ENCODE measurements at regions not wholly inside any gene's neighbourhood (a gene's known extent, or its start where the extent isn't known, plus 50 kb on each side); places are given as distances from the start of the nearest gene placed in this dataset.

- Mint-ChIP-seq H3K4me1 (peaks cover 10 to 36% of the 10 kb centered on the region in 2 donors), H3K27ac (peak overlapping the region; percentile 7 to 82 (median 72)), H3K27me3 (ENCODE audit: low read depth in 3 of 3) (peaks cover 2% of the 10 kb centered on the region in 3 donors), H3K36me3 (no peaks in the 10 kb centered on the region), H3K4me3 (peak overlapping the region; percentile 77 to 88 (median 81)), H3K9me3 (no peaks in the 10 kb centered on the region)
- peak in 1 of 3 donors; percentile 4 for DNase-seq
These were observed 163.9 kb upstream of the DMRT1 start for GRCh38 chr9:677461-678097.

- no peak overlapping the region for H3K27ac Mint-ChIP-seq
- peaks cover 10 to 30% of the 10 kb centered on the region in 2 donors for H3K4me1 Mint-ChIP-seq
- H3K27me3 Mint-ChIP-seq (ENCODE audit: low read depth in 3 of 3), result peaks cover under 1 to 6% (median 2%) of the 10 kb centered on the region in 3 donors
- H3K4me3 Mint-ChIP-seq, result peak overlapping the region in 1 of 5 donors; percentile 15
- no peaks in the 10 kb centered on the region for H3K9me3 Mint-ChIP-seq
- DNase-seq, result no peak
- H3K36me3 Mint-ChIP-seq, result no peaks in the 10 kb centered on the region
These were observed 162.6 kb upstream of the DMRT1 start for GRCh38 chr9:678897-679296.

DNA sequence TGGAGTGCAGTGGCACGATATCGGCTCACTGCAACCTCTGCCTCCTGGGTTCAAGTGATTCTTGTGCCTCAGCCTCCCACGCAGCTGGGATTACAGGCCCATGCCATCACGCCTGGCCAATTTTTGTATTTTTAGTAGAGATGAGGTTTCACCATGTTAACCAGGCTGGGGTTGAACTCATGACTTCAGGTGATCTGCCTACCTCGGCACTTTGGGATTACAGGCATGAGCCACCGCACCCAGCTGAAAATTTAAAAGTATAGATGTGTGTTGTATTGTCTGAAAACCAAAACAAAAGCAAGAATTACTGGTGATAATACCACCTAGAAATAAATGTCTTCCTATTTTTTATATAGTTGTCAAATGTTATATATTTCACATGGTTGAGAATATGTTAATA is 162.0 kb upstream of the DMRT1 start:
- Mint-ChIP-seq H3K4me1 (peaks cover 10 to 26% of the 10 kb centered on the region in 2 donors), H3K4me3 (no peak overlapping the region), H3K27ac (no peak overlapping the region), H3K9me3 (no peaks in the 10 kb centered on the region), H3K27me3 (ENCODE audit: low read depth in 3 of 3) (peaks cover 0 to 6% (median 2%) of the 10 kb centered on the region in 3 donors), H3K36me3 (no peaks in the 10 kb centered on the region)
- DNase-seq, result no peak

GRCh38 chr9:680106-680505 is 161.4 kb upstream of the DMRT1 start:
- no peak for DNase-seq
- H3K27me3 Mint-ChIP-seq (ENCODE audit: low read depth in 3 of 3), result peaks cover 0 to 6% (median 2%) of the 10 kb centered on the region in 3 donors

GRCh38 chr9:682633-683508 is 158.6 kb upstream of the DMRT1 start:
- H3K9me3 Mint-ChIP-seq, result no peaks in the 10 kb centered on the region
- peaks cover 2 to 4% of the 10 kb centered on the region in 2 donors for H3K4me1 Mint-ChIP-seq
- no peak for DNase-seq
- H3K36me3 Mint-ChIP-seq, result no peaks in the 10 kb centered on the region
- no peak overlapping the region for H3K27ac Mint-ChIP-seq
- no peak overlapping the region for H3K4me3 Mint-ChIP-seq
- peaks cover 0 to 3% (median 2%) of the 10 kb centered on the region in 3 donors for H3K27me3 Mint-ChIP-seq (ENCODE audit: low read depth in 3 of 3)

More at GRCh38 chr9:680106-680505, 161.4 kb upstream of the DMRT1 start:
- H3K9me3 Mint-ChIP-seq, result no peaks in the 10 kb centered on the region
- H3K36me3 Mint-ChIP-seq, result no peaks in the 10 kb centered on the region
- no peak overlapping the region for H3K27ac Mint-ChIP-seq
- H3K4me1 Mint-ChIP-seq, result peaks cover 10 to 26% of the 10 kb centered on the region in 2 donors
- no peak overlapping the region for H3K4me3 Mint-ChIP-seq

GRCh38 chr9:683509-684021 is 157.9 kb upstream of the DMRT1 start:
- Mint-ChIP-seq H3K9me3 (no peaks in the 10 kb centered on the region), H3K36me3 (no peaks in the 10 kb centered on the region), H3K4me3 (no peak overlapping the region), H3K27me3 (ENCODE audit: low read depth in 3 of 3) (peaks cover 0 to 8% (median 2%) of the 10 kb centered on the region in 3 donors), H3K27ac (no peak overlapping the region), H3K4me1 (no peaks in the 10 kb centered on the region)
- DNase-seq, result no peak

GRCh38 chr9:684054-684890 is 157.2 kb upstream of the DMRT1 start:
- no peak overlapping the region for H3K4me3 Mint-ChIP-seq
- DNase-seq, result no peak
- peaks cover 0 to 8% (median 2%) of the 10 kb centered on the region in 3 donors for H3K27me3 Mint-ChIP-seq (ENCODE audit: low read depth in 3 of 3)
- no peaks in the 10 kb centered on the region for H3K4me1 Mint-ChIP-seq
- H3K36me3 Mint-ChIP-seq, result no peaks in the 10 kb centered on the region
- no peaks in the 10 kb centered on the region for H3K9me3 Mint-ChIP-seq
- no peak overlapping the region for H3K27ac Mint-ChIP-seq

GRCh38 chr9:684941-685340 is 156.6 kb upstream of the DMRT1 start:
- Mint-ChIP-seq H3K36me3 (no peaks in the 10 kb centered on the region), H3K9me3 (no peaks in the 10 kb centered on the region), H3K4me1 (no peaks in the 10 kb centered on the region), H3K4me3 (no peak overlapping the region), H3K27ac (no peak overlapping the region), H3K27me3 (ENCODE audit: low read depth in 3 of 3) (peaks cover 0 to 8% (median 2%) of the 10 kb centered on the region in 3 donors)
- DNase-seq, result no peak

- Mint-ChIP-seq H3K4me3 (no peak overlapping the region), H3K36me3 (no peaks in the 10 kb centered on the region), H3K27ac (no peak overlapping the region), H3K4me1 (no peaks in the 10 kb centered on the region), H3K27me3 (ENCODE audit: low read depth in 3 of 3) (peaks cover 0 to 8% (median 2%) of the 10 kb centered on the region in 3 donors), H3K9me3 (no peaks in the 10 kb centered on the region)
- no peak for DNase-seq
These were observed 155.1 kb upstream of the DMRT1 start for GRCh38 chr9:686321-686813.

DNA sequence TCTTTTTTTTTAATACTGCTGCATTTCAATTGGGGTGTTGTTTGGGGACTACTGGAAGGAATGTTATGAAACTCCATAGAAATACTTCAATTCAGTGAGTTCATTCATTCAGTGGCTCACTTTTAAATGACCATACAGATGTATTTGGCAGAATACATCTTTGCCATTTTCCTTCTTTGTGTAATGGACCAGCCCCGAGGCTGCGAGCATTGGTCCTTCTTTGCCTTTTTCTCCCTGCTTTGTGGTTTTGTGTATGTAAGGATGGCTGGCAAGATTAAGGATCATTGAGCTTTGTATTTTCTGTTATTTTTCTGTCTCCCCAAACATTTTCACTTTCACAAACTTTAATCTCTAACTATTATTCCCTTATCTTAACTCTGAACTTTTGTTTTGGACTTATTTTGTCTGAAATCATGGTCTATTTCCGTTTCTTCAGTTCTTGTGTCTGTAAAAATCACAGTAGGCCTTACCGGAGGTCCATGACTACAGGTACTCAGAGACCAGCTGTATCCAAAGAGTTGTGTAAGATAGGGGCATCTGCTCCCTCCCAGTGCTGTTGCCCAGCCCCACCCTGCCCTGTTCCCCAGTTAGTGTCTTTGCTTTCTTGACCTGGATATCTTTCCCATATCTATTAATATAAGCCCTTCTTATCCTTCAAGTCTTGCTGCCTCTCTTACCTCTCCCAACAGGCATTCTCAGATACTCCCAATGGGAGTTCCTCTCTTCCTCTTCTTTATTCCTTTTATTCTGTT is 154.3 kb upstream of the DMRT1 start:
- Mint-ChIP-seq H3K27ac (no peak overlapping the region), H3K4me1 (no peaks in the 10 kb centered on the region), H3K9me3 (no peaks in the 10 kb centered on the region), H3K27me3 (ENCODE audit: low read depth in 3 of 3) (peaks cover 0 to 8% (median 2%) of the 10 kb centered on the region in 3 donors), H3K36me3 (no peaks in the 10 kb centered on the region), H3K4me3 (no peak overlapping the region)
- DNase-seq, result no peak

GRCh38 chr9:687994-688393 is 153.5 kb upstream of the DMRT1 start:
- Mint-ChIP-seq H3K27ac (no peak overlapping the region), H3K4me1 (no peaks in the 10 kb centered on the region), H3K27me3 (ENCODE audit: low read depth in 3 of 3) (peaks cover 0 to 6% (median 2%) of the 10 kb centered on the region in 3 donors), H3K9me3 (no peaks in the 10 kb centered on the region), H3K4me3 (no peak overlapping the region), H3K36me3 (no peaks in the 10 kb centered on the region)
- DNase-seq, result no peak

DNA sequence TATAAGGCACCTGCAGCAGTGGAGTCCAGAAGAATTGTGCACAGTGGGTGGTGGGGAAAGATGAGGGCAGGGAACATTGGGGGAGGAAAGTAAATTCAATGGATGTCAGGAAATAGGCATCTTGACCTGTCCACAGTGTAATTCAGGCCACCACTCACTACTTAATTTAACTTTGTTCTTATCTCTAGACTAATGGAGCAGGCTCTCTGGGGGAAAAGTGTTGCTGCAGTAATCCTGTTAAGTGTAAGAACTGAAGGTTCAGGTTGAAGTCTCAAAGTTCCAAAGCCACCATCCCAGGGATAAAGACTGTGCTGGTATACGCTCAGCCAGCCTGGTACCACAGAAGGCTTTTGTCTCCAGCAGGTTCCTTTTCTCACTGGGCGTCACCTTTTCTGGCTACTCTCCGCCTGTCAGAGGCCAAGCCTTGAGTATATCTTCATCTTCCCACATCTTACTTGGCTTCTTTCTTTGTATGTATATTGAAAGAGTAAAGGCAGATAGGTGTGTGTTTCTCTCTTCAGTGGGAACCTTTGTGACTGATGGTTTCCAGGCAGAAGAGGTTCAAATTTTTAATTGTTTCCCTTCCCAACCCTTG is 150.9 kb upstream of the DMRT1 start:
- H3K27me3 Mint-ChIP-seq (ENCODE audit: low read depth in 3 of 3), result peaks cover 0 to 10% (median 2%) of the 10 kb centered on the region in 3 donors
- H3K27ac Mint-ChIP-seq, result no peak overlapping the region
- DNase-seq, result no peak
- H3K36me3 Mint-ChIP-seq, result no peaks in the 10 kb centered on the region
- H3K4me3 Mint-ChIP-seq, result no peak overlapping the region
- peaks cover 0 to 8% of the 10 kb centered on the region in 2 donors for H3K4me1 Mint-ChIP-seq
- H3K9me3 Mint-ChIP-seq, result no peaks in the 10 kb centered on the region

All from immature natural killer cell (primary cell).